GM12878 (cell line): ENCODE measurements at regions not wholly inside any gene's neighbourhood (a gene's known extent, or its start where the extent isn't known, plus 50 kb on each side); places are given as distances from the start of the nearest gene placed in this dataset.

Source experiments
- ATAC-seq: fragments of 200-7000 bp; cut with Tn5 transposase; 3 replicates; pipeline ENCODE4 v1.9.1; 2020; ENCODE audit warnings: mild to moderate bottlenecking, moderate library complexity
- BruUV-seq: library from RNA; stranded (reverse); fragments of 400-500 nt; replicated peaks from 2 replicates; lab custom pipeline; 2021; lab: Mats Ljungman, UMichigan
- CTCF ChIA-PET: fragments of 300-600 bp; sonication (Branson Sonifier 250); formaldehyde crosslinking; extraction: SDS; loops from one replicate; lab custom pipeline; 2021; ENCODE audit warnings: inconsistent platforms; lab: Yijun Ruan, JAX
- POLR2A ChIA-PET: fragments of 350-600 bp; formaldehyde crosslinking; extraction: SDS; loops from one replicate; lab custom pipeline; 2021; ENCODE audit warnings: inconsistent platforms; lab: Charles Lee
- RAD21 ChIA-PET: fragments of 300-600 bp; sonication (Branson Sonifier 250); formaldehyde crosslinking; loops from one replicate; lab custom pipeline; 2023; ENCODE audit warnings: antibody characterized with exemption; ENCODE audit not compliant: unreplicated experiment; lab: Charles Lee
- SMC1A ChIA-PET: fragments of 300-600 bp; sonication (Branson Sonifier 250); formaldehyde crosslinking; loops from one replicate; lab custom pipeline; 2023; ENCODE audit not compliant: unreplicated experiment, uncharacterized antibody; lab: Charles Lee
- DNase-seq: peaks from one replicate; pipeline ENCODE4 v3.0.0-alpha.2; 2011; ENCODE audit warnings: low read depth, low spot score
- FAIRE-seq: peaks from 3 replicates; lab custom pipeline; 2011; peaks lifted over from hg19 to GRCh38; lab: Jason Lieb, UNC
- H2AFZ ChIP-seq: 2 replicates; pipeline ENCODE4 v1.6.0; 2011; ENCODE audit warnings: low read depth, low read length, control low read depth; ENCODE audit not compliant: control insufficient read depth
- H3K27ac ChIP-seq: 2 replicates; pipeline ENCODE4 v1.5.1; 2011; ENCODE audit warnings: control low read depth; ENCODE audit not compliant: control insufficient read depth, insufficient read depth
- H3K27me3 ChIP-seq, 2 experiments: replicated peaks in 1 of 2; 2 replicates each; pipeline versions ENCODE4 v1.6.0 to v1.6.1; 2011; ENCODE audit warnings: low read length in 1 of 2; ENCODE audit not compliant: control insufficient read depth in 2 of 2, insufficient read depth in 2 of 2
- H3K36me3 ChIP-seq, 2 experiments: 2 replicates each; pipeline ENCODE4 v1.5.1; 2011; ENCODE audit warnings: low read length in 1 of 2; ENCODE audit not compliant: control insufficient read depth in 2 of 2, insufficient read depth in 2 of 2
- H3K4me1 ChIP-seq: 2 replicates; pipeline ENCODE4 v1.6.1; 2011; ENCODE audit warnings: mild to moderate bottlenecking, low read length, moderate library complexity, mixed read lengths; ENCODE audit not compliant: control insufficient read depth, insufficient read depth
- H3K4me2 ChIP-seq: 2 replicates; pipeline ENCODE4 v1.6.0; 2011; ENCODE audit warnings: control low read depth; ENCODE audit not compliant: control insufficient read depth, insufficient read depth
- H3K4me3 ChIP-seq: fragments of 200-600 bp; sonication (generic); 2 replicates; pipeline ENCODE4 v1.5.1; 2016
- H3K79me2 ChIP-seq: 2 replicates; pipeline ENCODE4 v1.6.0; 2011; ENCODE audit warnings: low read length; ENCODE audit not compliant: control insufficient read depth, insufficient read depth
- H3K9ac ChIP-seq: 2 replicates; pipeline ENCODE4 v1.8.0; 2011; ENCODE audit warnings: low read length, control low read depth, mixed read lengths; ENCODE audit not compliant: control insufficient read depth, insufficient read depth
- H3K9me3 ChIP-seq: replicated peaks from 3 replicates; pipeline ENCODE4 v1.5.1; 2011; ENCODE audit warnings: mild to moderate bottlenecking, low read length; ENCODE audit not compliant: control insufficient read depth, insufficient read depth
- H4K20me1 ChIP-seq: 2 replicates; pipeline ENCODE4 v1.6.0; 2011; ENCODE audit not compliant: control insufficient read depth, insufficient read depth
- CHD2 ChIP-seq: IDR thresholded peaks from 2 replicates; pipeline ENCODE4 v1.6.1; 2011; ENCODE audit warnings: low read depth, low read length, improper control_type of control experiment, borderline replicate concordance
- CTCF ChIP-seq, 3 experiments: IDR thresholded peaks in 2 of 3; conservative IDR thresholded peaks in 1 of 3; 2 replicates each; pipeline ENCODE4 v1.5.1; 2011; ENCODE audit warnings: low read depth in 3 of 3, low read length in 3 of 3, mild to moderate bottlenecking in 3 of 3, control low read depth in 2 of 3, moderate library complexity in 2 of 3, inconsistent platforms in 1 of 3, mixed read lengths in 1 of 3; ENCODE audit not compliant: control insufficient read depth in 2 of 3, insufficient read depth in 1 of 3; ENCODE audit errors: extremely low read depth in 1 of 3
- HDAC6 ChIP-seq: fragments of 200-600 bp; sonication (generic); IDR thresholded peaks from one replicate; pipeline ENCODE4 v1.8.0; 2017; ENCODE audit warnings: antibody characterized with exemption; ENCODE audit not compliant: unreplicated experiment
- POLR2AphosphoS2 ChIP-seq: IDR thresholded peaks from 2 replicates; pipeline ENCODE4 v1.6.1; 2011; ENCODE audit warnings: low read depth, mild to moderate bottlenecking, low read length, improper control_type of control experiment, moderate library complexity
- RB1 ChIP-seq: fragments of 450-650 bp; formaldehyde crosslinking; IDR thresholded peaks from 2 replicates; pipeline ENCODE4 v1.6.1; 2017; ENCODE audit warnings: mild to moderate bottlenecking, borderline replicate concordance
- ZNF217 ChIP-seq: fragments of 450-650 bp; IDR thresholded peaks from 2 replicates; pipeline ENCODE4 v1.6.1; 2017; ENCODE audit warnings: antibody characterized with exemption, mild to moderate bottlenecking
- WGBS: methylation state at CpG from one replicate; pipeline ENCODE4 v1.1.6; 2016; ENCODE audit warnings: low lambda C conversion rate; ENCODE audit not compliant: insufficient replicate concordance, insufficient coverage; ENCODE audit errors: missing lambda C conversion rate; 5-methylcytosine and 5-hydroxymethylcytosine counted together
- in situ Hi-C: fragments of 300-500 bp; cut with MboI; formaldehyde crosslinking; loops from 9 replicates; pipeline ENCODE4 v1.14.3; 2018; ENCODE audit warnings: mixed read lengths
- intact Hi-C: fragments of 100-400 bp; cut with micrococcal nuclease; formaldehyde crosslinking; loops from one replicate; pipeline ENCODE4 v1.14.2; 2022; ENCODE audit not compliant: unreplicated experiment
- TF ChIP-seq, protein P1 (sequence below): fragments of 450-650 bp; IDR thresholded peaks from 2 replicates; pipeline ENCODE4 v1.6.1; 2017; ENCODE audit warnings: mild to moderate bottlenecking
- TF ChIP-seq, protein P2 (sequence below): IDR thresholded peaks from 2 replicates; pipeline ENCODE4 v1.6.1; 2012; ENCODE audit warnings: low read depth, low read length, improper control_type of control experiment

DNA sequence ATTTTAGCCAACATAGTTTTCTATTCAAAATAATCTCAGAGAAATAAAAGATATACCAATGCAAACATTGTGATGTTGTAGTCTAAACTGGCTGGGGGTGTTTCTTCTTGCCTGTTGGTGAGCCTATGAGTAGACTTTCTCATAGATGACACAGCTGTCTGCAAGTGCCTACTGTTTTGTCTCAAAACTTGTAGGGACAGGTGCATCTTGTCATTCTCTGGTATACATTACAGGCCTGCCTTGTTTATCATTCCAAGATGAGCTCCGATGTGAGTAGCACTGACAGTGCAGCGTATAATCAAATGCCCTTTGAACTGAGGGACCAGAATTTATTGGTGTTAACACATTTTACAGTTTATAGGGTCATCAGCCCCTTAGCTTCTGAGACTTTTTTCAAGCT is 353.8 kb downstream of the PRDM5 start:
- in situ Hi-C loops (no loop called here), intact Hi-C loops (no loop called here)
- POLR2A ChIA-PET = no interaction called here
- BruUV-seq = no TSS peak
- TF ChIP-seq POLR2AphosphoS2 = no peak
- TF ChIP-seq CHD2 = no peak
- TF ChIP-seq RB1 = no peak
- TF ChIP-seq CTCF (IDR thresholded peaks at IDR 0.05 in 2 of 3, conservative IDR thresholded peaks at IDR 0.05 in 1 of 3; ENCODE audit: control insufficient read depth in 2 of 3, extremely low read depth in 1 of 3, insufficient read depth in 1 of 3, low read depth in 3 of 3, low read length in 3 of 3) = no peak
- TF ChIP-seq, protein P1, sequence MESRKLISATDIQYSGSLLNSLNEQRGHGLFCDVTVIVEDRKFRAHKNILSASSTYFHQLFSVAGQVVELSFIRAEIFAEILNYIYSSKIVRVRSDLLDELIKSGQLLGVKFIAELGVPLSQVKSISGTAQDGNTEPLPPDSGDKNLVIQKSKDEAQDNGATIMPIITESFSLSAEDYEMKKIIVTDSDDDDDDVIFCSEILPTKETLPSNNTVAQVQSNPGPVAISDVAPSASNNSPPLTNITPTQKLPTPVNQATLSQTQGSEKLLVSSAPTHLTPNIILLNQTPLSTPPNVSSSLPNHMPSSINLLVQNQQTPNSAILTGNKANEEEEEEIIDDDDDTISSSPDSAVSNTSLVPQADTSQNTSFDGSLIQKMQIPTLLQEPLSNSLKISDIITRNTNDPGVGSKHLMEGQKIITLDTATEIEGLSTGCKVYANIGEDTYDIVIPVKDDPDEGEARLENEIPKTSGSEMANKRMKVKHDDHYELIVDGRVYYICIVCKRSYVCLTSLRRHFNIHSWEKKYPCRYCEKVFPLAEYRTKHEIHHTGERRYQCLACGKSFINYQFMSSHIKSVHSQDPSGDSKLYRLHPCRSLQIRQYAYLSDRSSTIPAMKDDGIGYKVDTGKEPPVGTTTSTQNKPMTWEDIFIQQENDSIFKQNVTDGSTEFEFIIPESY = no peak
- TF ChIP-seq, protein P2, sequence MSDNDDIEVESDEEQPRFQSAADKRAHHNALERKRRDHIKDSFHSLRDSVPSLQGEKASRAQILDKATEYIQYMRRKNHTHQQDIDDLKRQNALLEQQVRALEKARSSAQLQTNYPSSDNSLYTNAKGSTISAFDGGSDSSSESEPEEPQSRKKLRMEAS = no peak
- TF ChIP-seq ZNF217 = no peak
- no peak for TF ChIP-seq HDAC6
- DNase-seq (no peak), ATAC-seq (no peak), FAIRE-seq (no peak)
- no peak overlapping the region for H3K4me3 ChIP-seq
- WGBS = 30% methylated on average over 2 of the region's 2 CpGs
- no peaks in the 10 kb centered on the region for H3K79me2 ChIP-seq
- no peaks in the 10 kb centered on the region for H3K36me3 ChIP-seq
- H3K27ac ChIP-seq = no peak overlapping the region
- CTCF ChIA-PET = no interaction called here
- SMC1A ChIA-PET = no interaction called here
- no peak overlapping the region for H2AFZ ChIP-seq
- H3K9ac ChIP-seq = no peak overlapping the region
- H3K27me3 ChIP-seq = no peaks in the 10 kb centered on the region
- H3K4me1 ChIP-seq = no peaks in the 10 kb centered on the region
- no peak overlapping the region for H3K4me2 ChIP-seq
- no peaks in the 10 kb centered on the region for H3K9me3 ChIP-seq
- no peaks in the 10 kb centered on the region for H4K20me1 ChIP-seq
- RAD21 ChIA-PET = no interaction called here
